Tibial nerve (tissue), 4 donors: ENCODE measurements at regions not wholly inside any gene's neighbourhood (a gene's known extent, or its start where the extent isn't known, plus 50 kb on each side); places are given as distances from the start of the nearest gene placed in this dataset.

Source experiments
- CTCF ChIP-seq, 5 experiments: fragments of 200-600 bp in 3 of 5; fragments of 450-650 bp in 2 of 5; sonication (generic) in 3 of 5; IDR thresholded peaks; one replicate each; pipeline ENCODE4 v1.5.1; 2016 to 2019; ENCODE audit warnings: antibody characterized with exemption in 5 of 5, mild to moderate bottlenecking in 3 of 5, moderate library complexity in 2 of 5
- EP300 ChIP-seq, 2 donors: sonication (generic); formaldehyde crosslinking; IDR thresholded peaks; one replicate each; pipeline ENCODE4 v1.6.1; 2017; ENCODE audit warnings: antibody characterized with exemption in 2 of 2, mild to moderate bottlenecking in 1 of 2
- POLR2A ChIP-seq, 2 donors: fragments of 450-650 bp; IDR thresholded peaks; one replicate each; pipeline ENCODE4 v1.6.1; 2017; ENCODE audit warnings: antibody characterized with exemption in 2 of 2, mild to moderate bottlenecking in 2 of 2, moderate library complexity in 2 of 2

- TF ChIP-seq POLR2A (IDR thresholded peaks at IDR 0.05) (no peak), CTCF (IDR thresholded peaks at IDR 0.05) (peak in 1 of 5 experiments; percentile 34), EP300 (IDR thresholded peaks at IDR 0.05) (no peak)
Observed at GRCh38 chr1:165129568-165130164, 226.8 kb downstream of the LMX1A start.
